Right lung (tissue), 2 donors: ENCODE measurements at regions not wholly inside any gene's neighbourhood (a gene's known extent, or its start where the extent isn't known, plus 50 kb on each side); places are given as distances from the start of the nearest gene placed in this dataset.

Experiments used
- DNase-seq, 2 donors: peaks; one replicate each; pipeline ENCODE4 v3.0.0-alpha.2; 2013

- DNase-seq = peak; percentile 52 to 55
Measured at GRCh38 chr2:37590119-37590571, 81.3 kb downstream of the CDC42EP3 start.
